ENCODE measurements at regions not wholly inside any gene's neighbourhood (a gene's known extent, or its start where the extent isn't known, plus 50 kb on each side); places are given as distances from the start of the nearest gene placed in this dataset.

- no peak for ATAC-seq
- in situ Hi-C loops (cut with HindIII; ENCODE audit: extremely low pct_ligation_motif_present, low pct_unique_long_range_greater_than_20kb): no loop called here
- H3K4me2 ChIP-seq (ENCODE audit: low read depth, low read length): no peak overlapping the region
Observed at GRCh38 chrX:144637731-144638130, 609.6 kb upstream of the SPANXN1 start.

More at GRCh38 chrX:144637731-144638130, 609.6 kb upstream of the SPANXN1 start:
- H3K4me3 ChIP-seq (replicated peaks in 1 of 3; ENCODE audit: insufficient read depth in 1 of 3, low read depth in 2 of 3, low read length in 3 of 3): no peak overlapping the region
- intact Hi-C loops (cut with micrococcal nuclease; ENCODE audit: unreplicated experiment): no loop called here
- ChIA-PET POLR2A (no interaction called here), CTCF (ENCODE audit: low intra/inter-chr PET ratio, low total read pairs) (no interaction called here)
- no peak overlapping the region for H2AFZ ChIP-seq (ENCODE audit: low read length)
- H3K9me3 ChIP-seq (ENCODE audit: low read length): peaks cover 22% of the 10 kb centered on the region
- no peaks in the 10 kb centered on the region for H4K20me1 ChIP-seq (ENCODE audit: insufficient read depth, low read length)
- H3K4me1 ChIP-seq (ENCODE audit: insufficient read depth, low read length): no peaks in the 10 kb centered on the region
- no peak overlapping the region for H3K27ac ChIP-seq (ENCODE audit: extremely low read length, insufficient read depth, low read length)
- no peak for FAIRE-seq
- TF ChIP-seq SAFB2 (CRISPR knock-in tag; IDR thresholded peaks at IDR 0.05; ENCODE audit: borderline replicate concordance, low read depth) (no peak), NFRKB (IDR thresholded peaks at IDR 0.05) (no peak), CEBPB (IDR thresholded peaks at IDR 0.05; ENCODE audit: borderline replicate concordance, low read depth, low read length) (no peak), ZNF776 (CRISPR knock-in tag; IDR thresholded peaks at IDR 0.05) (no peak), SETDB1 (CRISPR knock-in tag; IDR thresholded peaks at IDR 0.05; ENCODE audit: borderline replicate concordance) (no peak), HDAC1 (CRISPR knock-in tag; IDR thresholded peaks at IDR 0.05) (no peak), PAX8 (CRISPR knock-in tag; IDR thresholded peaks at IDR 0.05; ENCODE audit: borderline replicate concordance) (no peak), ZFP90 (CRISPR knock-in tag; IDR thresholded peaks at IDR 0.05; ENCODE audit: borderline replicate concordance) (no peak), E2F2 (CRISPR knock-in tag; IDR thresholded peaks at IDR 0.05; ENCODE audit: borderline replicate concordance) (no peak), MXD3 (CRISPR knock-in tag; IDR thresholded peaks at IDR 0.05) (no peak), ZNF34 (CRISPR knock-in tag; IDR thresholded peaks at IDR 0.05; ENCODE audit: borderline replicate concordance) (no peak), SRSF4 (IDR thresholded peaks at IDR 0.05; ENCODE audit: low read depth, low read length, poor library complexity, severe bottlenecking) (no peak), PRPF4 (IDR thresholded peaks at IDR 0.05; ENCODE audit: low read depth, low read length, poor library complexity, severe bottlenecking) (no peak)
- 0% methylated on average over 1 of the region's 2 CpGs for WGBS (ENCODE audit: low lambda C conversion rate)
- H3K9ac ChIP-seq (ENCODE audit: insufficient read depth, low read depth, low read length): no peak overlapping the region
- no peaks in the 10 kb centered on the region for H3K79me2 ChIP-seq (ENCODE audit: insufficient read depth, low read length)
- H3K27me3 ChIP-seq (ENCODE audit: control insufficient read depth in 1 of 2, insufficient read depth in 2 of 2, low read length in 2 of 2): no peaks in the 10 kb centered on the region
- no TSS peak for BruUV-seq (replicated peaks)
- DNase-seq (ENCODE audit: low spot score): no peak
- no peaks in the 10 kb centered on the region for H3K36me3 ChIP-seq (replicated peaks in 1 of 2; ENCODE audit: control insufficient read depth in 1 of 2, insufficient read depth in 2 of 2, low read length in 2 of 2)

Measured in HepG2 (cell line).